Mucosa of stomach (tissue), 1 donor: ENCODE measurements at regions not wholly inside any gene's neighbourhood (a gene's known extent, or its start where the extent isn't known, plus 50 kb on each side); places are given as distances from the start of the nearest gene placed in this dataset.

ENCODE experiments used
- H3K27me3 ChIP-seq: one replicate; pipeline ENCODE4 v1.7.0; 2013; ENCODE audit warnings: mild to moderate bottlenecking, low read length; ENCODE audit not compliant: control insufficient read depth, insufficient read depth
- H3K36me3 ChIP-seq: one replicate; pipeline ENCODE4 v1.7.0; 2013; ENCODE audit warnings: low read length; ENCODE audit not compliant: control insufficient read depth, insufficient read depth
- H3K4me1 ChIP-seq: one replicate; pipeline ENCODE4 v1.7.0; 2013; ENCODE audit warnings: mild to moderate bottlenecking, low read length; ENCODE audit not compliant: control insufficient read depth, insufficient read depth
- H3K4me3 ChIP-seq: one replicate; pipeline ENCODE4 v1.7.0; 2013; ENCODE audit warnings: low read length
- H3K9ac ChIP-seq: one replicate; pipeline ENCODE4 v1.7.0; 2013; ENCODE audit warnings: mild to moderate bottlenecking, low read length, moderate library complexity
- H3K9me3 ChIP-seq: one replicate; pipeline ENCODE4 v1.7.0; 2013; ENCODE audit warnings: mild to moderate bottlenecking, low read length, moderate library complexity; ENCODE audit not compliant: control insufficient read depth
- donor health status: Pancreatic carcinoma.

DNA sequence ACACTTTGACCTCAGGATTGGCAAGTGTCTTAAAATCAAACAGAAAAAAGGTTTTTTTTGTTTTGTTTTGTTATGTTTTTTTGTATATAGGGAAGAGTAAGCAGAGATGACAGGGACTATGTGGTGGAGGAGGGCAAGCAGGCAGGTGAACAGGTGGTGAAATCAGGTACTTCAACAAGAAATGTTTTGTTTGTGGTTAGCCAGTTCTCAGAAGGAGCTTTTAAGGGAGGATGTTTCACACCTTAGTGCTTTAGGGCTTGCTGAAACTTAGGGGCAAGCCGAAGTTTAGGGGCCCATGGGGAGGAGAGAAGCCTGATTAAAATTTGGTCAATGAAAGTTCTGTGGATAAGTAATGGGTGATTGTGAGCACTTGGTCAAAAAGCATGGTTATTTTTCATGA lies 370.7 kb upstream of the SLCO3A1 start:
- Histone ChIP-seq H3K9me3 (no peaks in the 10 kb centered on the region), H3K4me3 (no peak overlapping the region), H3K36me3 (no peaks in the 10 kb centered on the region), H3K9ac (no peak overlapping the region), H3K27me3 (no peaks in the 10 kb centered on the region), H3K4me1 (no peaks in the 10 kb centered on the region)

GRCh38 chr15:91484141-91484540 lies 369.4 kb upstream of the SLCO3A1 start:
- no peak overlapping the region for H3K4me3 ChIP-seq
- H3K9ac ChIP-seq: no peak overlapping the region
- no peaks in the 10 kb centered on the region for H3K36me3 ChIP-seq
- no peaks in the 10 kb centered on the region for H3K27me3 ChIP-seq
- no peaks in the 10 kb centered on the region for H3K9me3 ChIP-seq
- H3K4me1 ChIP-seq: no peaks in the 10 kb centered on the region

DNA sequence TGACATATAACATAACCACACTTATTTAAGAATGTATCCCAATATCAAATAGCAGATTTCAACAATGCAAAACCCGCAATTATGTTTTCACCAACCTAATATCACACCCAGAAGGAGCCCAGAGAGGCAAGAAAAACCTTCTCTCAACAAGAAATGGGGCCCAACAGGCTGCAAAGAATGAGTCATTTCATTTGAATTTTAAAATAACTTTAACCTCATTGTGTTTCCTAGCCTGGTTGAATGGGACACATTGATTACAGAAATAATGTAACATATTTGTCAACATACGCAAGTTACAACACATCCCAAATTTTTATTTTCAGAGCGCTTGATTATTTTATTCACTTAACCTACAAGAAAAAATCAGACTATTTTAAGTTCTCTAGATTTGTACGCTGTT lies 365.1 kb upstream of the SLCO3A1 start:
- no peak overlapping the region for H3K9ac ChIP-seq
- no peaks in the 10 kb centered on the region for H3K27me3 ChIP-seq
- H3K36me3 ChIP-seq: no peaks in the 10 kb centered on the region
- no peak overlapping the region for H3K4me3 ChIP-seq
- H3K4me1 ChIP-seq: no peaks in the 10 kb centered on the region
- no peaks in the 10 kb centered on the region for H3K9me3 ChIP-seq

GRCh38 chr15:91490211-91490610 lies 363.3 kb upstream of the SLCO3A1 start:
- Histone ChIP-seq H3K4me1 (no peaks in the 10 kb centered on the region), H3K9ac (no peak overlapping the region), H3K4me3 (no peak overlapping the region)

GRCh38 chr15:91491101-91491950 lies 362.2 kb upstream of the SLCO3A1 start:
- no peaks in the 10 kb centered on the region for H3K9me3 ChIP-seq
- H3K36me3 ChIP-seq: no peaks in the 10 kb centered on the region
- H3K27me3 ChIP-seq: no peaks in the 10 kb centered on the region
- H3K9ac ChIP-seq: no peak overlapping the region
- H3K4me1 ChIP-seq: no peaks in the 10 kb centered on the region
- H3K4me3 ChIP-seq: no peak overlapping the region

More at GRCh38 chr15:91490211-91490610, 363.3 kb upstream of the SLCO3A1 start:
- H3K27me3 ChIP-seq: no peaks in the 10 kb centered on the region
- H3K9me3 ChIP-seq: no peaks in the 10 kb centered on the region
- no peaks in the 10 kb centered on the region for H3K36me3 ChIP-seq

GRCh38 chr15:91496754-91497691 lies 356.5 kb upstream of the SLCO3A1 start:
- Histone ChIP-seq H3K36me3 (no peaks in the 10 kb centered on the region), H3K27me3 (no peaks in the 10 kb centered on the region), H3K9me3 (no peaks in the 10 kb centered on the region), H3K4me1 (peaks cover 13% of the 10 kb centered on the region), H3K9ac (no peak overlapping the region), H3K4me3 (no peak overlapping the region)

GRCh38 chr15:91498046-91498748 lies 355.3 kb upstream of the SLCO3A1 start:
- Histone ChIP-seq H3K27me3 (no peaks in the 10 kb centered on the region), H3K9ac (no peak overlapping the region), H3K4me3 (no peak overlapping the region), H3K9me3 (no peaks in the 10 kb centered on the region), H3K4me1 (peaks cover 13% of the 10 kb centered on the region), H3K36me3 (no peaks in the 10 kb centered on the region)

GRCh38 chr15:91498749-91499062 lies 354.8 kb upstream of the SLCO3A1 start:
- Histone ChIP-seq H3K9me3 (no peaks in the 10 kb centered on the region), H3K4me1 (peaks cover 13% of the 10 kb centered on the region), H3K36me3 (no peaks in the 10 kb centered on the region), H3K9ac (no peak overlapping the region), H3K4me3 (no peak overlapping the region), H3K27me3 (no peaks in the 10 kb centered on the region)

DNA sequence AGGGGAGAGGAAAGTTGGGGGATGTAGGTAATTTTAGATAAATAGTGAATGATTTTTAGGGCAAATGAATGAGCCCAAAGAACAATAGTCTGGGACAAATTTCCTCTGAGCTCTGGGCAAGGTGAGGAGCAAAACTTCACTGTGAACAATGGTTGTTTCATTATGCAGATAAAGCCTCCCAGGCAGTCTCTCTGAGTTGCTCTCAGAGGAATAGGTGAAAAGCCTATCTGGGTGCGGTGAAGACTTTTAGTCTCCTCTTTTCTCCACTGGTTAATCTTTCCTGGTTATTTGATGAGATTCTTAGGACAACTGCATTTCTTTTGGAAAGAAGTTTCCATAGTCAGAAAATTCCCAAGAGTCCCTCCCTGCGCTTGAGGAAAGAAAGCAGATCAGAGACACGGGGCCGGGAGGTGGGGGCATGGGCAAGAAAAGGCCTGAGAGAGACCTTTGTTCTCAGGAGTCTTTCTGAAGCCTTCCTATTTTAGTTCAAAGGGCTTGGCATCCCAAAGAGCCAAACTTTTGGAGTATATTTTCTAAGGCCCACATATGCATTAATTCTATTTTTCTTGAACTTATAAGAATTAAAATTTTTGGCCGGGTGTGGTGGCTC lies 353.6 kb upstream of the SLCO3A1 start:
- H3K9ac ChIP-seq: no peak overlapping the region
- no peaks in the 10 kb centered on the region for H3K27me3 ChIP-seq
- H3K9me3 ChIP-seq: no peaks in the 10 kb centered on the region
- no peak overlapping the region for H3K4me3 ChIP-seq
- H3K36me3 ChIP-seq: no peaks in the 10 kb centered on the region
- H3K4me1 ChIP-seq: peaks cover 13% of the 10 kb centered on the region

GRCh38 chr15:91508633-91509032 lies 344.9 kb upstream of the SLCO3A1 start:
- Histone ChIP-seq H3K4me1 (no peaks in the 10 kb centered on the region), H3K9me3 (no peaks in the 10 kb centered on the region), H3K9ac (no peak overlapping the region), H3K4me3 (no peak overlapping the region), H3K27me3 (no peaks in the 10 kb centered on the region), H3K36me3 (no peaks in the 10 kb centered on the region)

GRCh38 chr15:91514147-91514546 lies 339.4 kb upstream of the SLCO3A1 start:
- H3K27me3 ChIP-seq: no peaks in the 10 kb centered on the region
- no peaks in the 10 kb centered on the region for H3K9me3 ChIP-seq
- H3K4me3 ChIP-seq: no peak overlapping the region
- H3K4me1 ChIP-seq: no peaks in the 10 kb centered on the region
- H3K36me3 ChIP-seq: no peaks in the 10 kb centered on the region
- no peak overlapping the region for H3K9ac ChIP-seq
